ENCODE measurements at regions not wholly inside any gene's neighbourhood (a gene's known extent, or its start where the extent isn't known, plus 50 kb on each side); places are given as distances from the start of the nearest gene placed in this dataset.
A peak's percentile ranks its signal among the peaks of the same experiment; 100 is the strongest.
"Not testable (repeated sequence)": the region's sequence is repeated elsewhere in the genome, so short reads cannot be mapped to it uniquely, and the experiment has no call there.

DNA sequence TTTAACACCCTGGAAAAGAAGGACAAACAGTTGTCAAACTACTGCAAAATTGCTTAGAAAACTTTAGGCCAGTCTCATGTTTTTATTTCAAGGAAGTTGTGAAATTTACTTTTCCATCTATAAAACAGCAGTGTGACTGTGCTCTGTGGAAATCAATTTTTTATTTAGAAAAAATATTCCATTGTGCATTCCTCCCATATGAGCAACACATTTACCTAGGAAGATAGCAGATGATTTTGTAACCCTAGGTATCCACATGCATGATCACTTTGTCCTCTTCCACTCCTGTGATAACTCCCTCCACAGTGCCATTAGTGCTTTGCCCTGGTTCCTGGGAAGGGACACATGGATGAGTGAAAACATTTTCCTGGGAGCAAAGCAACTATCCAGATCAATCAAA, 69.4 kb upstream of the GPCPD1 start:
- H3K36me3 ChIP-seq (ENCODE audit: control insufficient read depth, insufficient read depth, low read length): no peaks in the 10 kb centered on the region
- DNase-seq (no peak), ATAC-seq (ENCODE audit: low read depth in 2 of 2) (no peak)
- no peaks in the 10 kb centered on the region for H3K36me3 Mint-ChIP-seq
- H3K27ac Mint-ChIP-seq: no peak overlapping the region
- H3K4me1 ChIP-seq (ENCODE audit: control insufficient read depth, insufficient read depth, low read length, poor library complexity, severe bottlenecking): no peaks in the 10 kb centered on the region
- H3K9me3 ChIP-seq (ENCODE audit: control insufficient read depth in 2 of 2, low read length in 2 of 2): no peaks in the 10 kb centered on the region
- no peak overlapping the region for H3K4me3 Mint-ChIP-seq
- peaks cover 0 to 2% (median 0%) of the 10 kb centered on the region in 7 donors for H3K9me3 Mint-ChIP-seq
- no peak overlapping the region for H3K27ac ChIP-seq (ENCODE audit: insufficient read depth, low read length, poor library complexity, severe bottlenecking)
- no peaks in the 10 kb centered on the region for H3K27me3 Mint-ChIP-seq
- no peaks in the 10 kb centered on the region for H3K27me3 ChIP-seq (ENCODE audit: control insufficient read depth, insufficient read depth, low read length)
- peaks cover 0 to under 1% (median 0%) of the 10 kb centered on the region in 4 donors for H3K4me1 Mint-ChIP-seq
- no peak overlapping the region for H3K4me3 ChIP-seq (ENCODE audit: low read depth, low read length)

DNA sequence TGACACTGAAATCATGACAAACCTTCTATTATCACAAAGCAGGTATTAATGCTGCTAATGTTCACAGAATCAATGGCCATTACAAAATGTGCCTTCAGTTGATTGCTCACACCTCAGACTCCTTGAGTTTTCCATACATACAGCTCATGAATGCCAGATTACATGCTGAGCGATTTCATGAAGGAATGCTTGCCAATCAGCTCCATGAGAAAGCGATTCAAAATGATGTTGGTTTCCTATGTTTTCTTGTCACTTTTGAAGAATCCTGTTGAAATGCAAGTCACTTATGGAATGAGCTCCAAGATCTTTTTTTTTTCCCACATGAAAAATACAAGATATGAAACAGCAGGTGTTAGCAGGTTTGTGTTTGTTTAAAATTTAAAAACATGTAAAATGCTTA, 68.0 kb upstream of the GPCPD1 start:
- Mint-ChIP-seq H3K4me3 (no peak overlapping the region), H3K4me1 (peaks cover 0 to 6% (median 6%) of the 10 kb centered on the region in 4 donors), H3K36me3 (no peaks in the 10 kb centered on the region), H3K27ac (peak overlapping the region in 1 of 3 donors; percentile 11), H3K27me3 (no peaks in the 10 kb centered on the region), H3K9me3 (peaks cover 0 to 2% (median 0%) of the 10 kb centered on the region in 7 donors)
- Histone ChIP-seq H3K4me3 (ENCODE audit: low read depth, low read length) (no peak overlapping the region), H3K9me3 (ENCODE audit: control insufficient read depth in 2 of 2, low read length in 2 of 2) (no peaks in the 10 kb centered on the region), H3K27me3 (ENCODE audit: control insufficient read depth, insufficient read depth, low read length) (no peaks in the 10 kb centered on the region), H3K36me3 (ENCODE audit: control insufficient read depth, insufficient read depth, low read length) (no peaks in the 10 kb centered on the region), H3K27ac (ENCODE audit: insufficient read depth, low read length, poor library complexity, severe bottlenecking) (no peak overlapping the region), H3K4me1 (ENCODE audit: control insufficient read depth, insufficient read depth, low read length, poor library complexity, severe bottlenecking) (no peaks in the 10 kb centered on the region)
- ATAC-seq (ENCODE audit: low read depth in 2 of 2) (no peak), DNase-seq (no peak)

DNA sequence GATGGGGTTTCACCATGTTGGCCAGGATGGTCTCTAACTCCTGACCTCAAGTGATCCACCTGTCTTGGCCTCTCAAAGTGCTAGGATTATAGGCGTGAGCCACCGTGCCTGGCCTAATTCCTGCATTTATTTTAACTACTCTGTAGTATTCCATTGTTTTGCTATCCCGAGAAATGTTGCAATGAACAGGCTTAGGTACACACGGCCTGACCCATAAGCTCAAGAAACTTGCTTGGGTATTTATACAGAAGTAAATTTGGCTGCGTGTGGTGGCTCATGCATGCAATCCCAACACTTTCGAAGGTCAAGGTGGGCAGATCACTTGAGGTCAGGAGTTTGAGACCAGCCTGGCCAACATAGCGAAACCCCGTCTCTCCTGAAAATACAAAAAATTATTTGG, 67.1 kb upstream of the GPCPD1 start:
- H3K27me3 Mint-ChIP-seq; H3K4me3 ChIP-seq (ENCODE audit: low read depth, low read length); H3K9me3 Mint-ChIP-seq; H3K4me1 ChIP-seq (ENCODE audit: control insufficient read depth, insufficient read depth, low read length, poor library complexity, severe bottlenecking); H3K36me3 Mint-ChIP-seq; DNase-seq; H3K9me3 ChIP-seq (ENCODE audit: control insufficient read depth in 2 of 2, low read length in 2 of 2); H3K27me3 ChIP-seq (ENCODE audit: control insufficient read depth, insufficient read depth, low read length); H3K27ac ChIP-seq (ENCODE audit: insufficient read depth, low read length, poor library complexity, severe bottlenecking); ATAC-seq (ENCODE audit: low read depth in 2 of 2); H3K36me3 ChIP-seq (ENCODE audit: control insufficient read depth, insufficient read depth, low read length); H3K4me1 Mint-ChIP-seq; H3K4me3 Mint-ChIP-seq: not testable (repeated sequence)
- H3K27ac Mint-ChIP-seq: peak overlapping the region in 1 of 3 donors; percentile 11

DNA sequence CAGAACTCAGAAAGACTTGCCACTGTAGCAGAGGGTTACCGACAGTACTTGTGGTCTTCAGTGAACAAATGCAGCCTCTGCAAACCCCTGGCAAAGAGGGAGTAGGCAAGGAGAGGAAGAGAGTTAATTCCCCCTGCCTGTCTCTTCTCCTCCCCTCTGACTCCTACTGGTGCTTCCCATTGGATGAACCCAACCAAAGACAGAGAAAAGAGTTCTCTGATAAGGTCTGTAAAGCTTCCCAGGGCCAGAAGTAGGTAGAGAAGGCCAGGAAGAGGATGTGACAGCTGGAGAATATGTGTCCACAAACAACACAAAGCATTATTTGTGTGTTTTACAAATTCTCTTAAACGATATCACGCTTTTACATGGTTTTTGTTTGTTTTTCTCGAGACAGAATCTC, 66.6 kb upstream of the GPCPD1 start:
- ATAC-seq (ENCODE audit: low read depth in 2 of 2): no peak
- Mint-ChIP-seq H3K27ac (no peak overlapping the region), H3K4me1 (peaks cover 0 to 6% (median 6%) of the 10 kb centered on the region in 4 donors), H3K9me3 (peaks cover 0 to 2% (median 0%) of the 10 kb centered on the region in 7 donors), H3K36me3 (no peaks in the 10 kb centered on the region), H3K4me3 (no peak overlapping the region), H3K27me3 (no peaks in the 10 kb centered on the region)
- Histone ChIP-seq H3K27me3 (ENCODE audit: control insufficient read depth, insufficient read depth, low read length) (no peaks in the 10 kb centered on the region), H3K9me3 (ENCODE audit: control insufficient read depth in 2 of 2, low read length in 2 of 2) (no peaks in the 10 kb centered on the region), H3K4me3 (ENCODE audit: low read depth, low read length) (no peak overlapping the region), H3K36me3 (ENCODE audit: control insufficient read depth, insufficient read depth, low read length) (no peaks in the 10 kb centered on the region), H3K27ac (ENCODE audit: insufficient read depth, low read length, poor library complexity, severe bottlenecking) (no peak overlapping the region), H3K4me1 (ENCODE audit: control insufficient read depth, insufficient read depth, low read length, poor library complexity, severe bottlenecking) (no peaks in the 10 kb centered on the region)
- no peak for DNase-seq

DNA sequence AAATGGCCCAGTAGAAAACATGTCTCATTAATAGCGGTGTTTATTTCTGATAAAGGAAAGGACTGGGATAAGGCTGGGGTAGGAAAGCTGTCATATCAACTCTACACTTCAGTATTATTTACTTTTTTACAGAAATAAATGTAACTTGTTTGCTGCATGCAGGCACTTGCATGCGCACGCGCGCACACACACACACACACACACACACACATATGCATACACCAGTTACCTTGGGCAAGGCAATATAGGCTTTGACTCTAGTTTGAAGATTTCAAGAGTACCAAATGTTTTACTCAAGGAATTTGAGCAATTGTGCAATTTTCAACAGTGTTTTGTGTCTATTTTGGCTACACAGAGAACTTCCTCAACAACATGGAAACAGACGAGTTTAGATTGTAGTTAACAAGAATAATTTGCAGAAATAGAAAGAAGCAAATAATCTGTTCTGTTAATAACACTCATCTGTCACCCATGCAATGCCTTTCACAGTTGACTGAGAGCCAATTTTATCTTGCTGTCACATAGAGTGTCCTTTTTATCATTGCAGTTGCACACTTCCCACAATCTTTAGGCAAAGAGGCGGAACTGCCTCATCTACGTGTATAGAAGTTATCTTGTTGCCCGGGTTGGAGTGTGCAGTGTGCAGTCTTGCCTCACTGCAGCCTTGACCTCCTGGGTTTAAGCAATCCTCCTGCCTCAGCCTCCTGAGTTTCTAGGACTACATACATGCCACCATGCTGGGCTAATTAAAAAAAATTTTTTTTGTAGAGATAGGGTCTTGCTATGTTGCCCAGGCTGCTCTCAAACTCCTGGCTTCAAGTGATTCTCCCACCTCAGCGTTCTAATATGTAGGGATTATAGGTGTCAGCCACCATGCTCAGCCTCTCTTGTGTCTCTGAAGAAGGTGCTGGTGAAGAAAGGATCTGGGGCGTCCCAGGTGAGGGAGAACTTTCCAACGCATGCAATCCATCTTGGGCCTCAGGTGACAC, 64.6 kb upstream of the GPCPD1 start:
- DNase-seq (no peak), ATAC-seq (ENCODE audit: low read depth in 2 of 2) (no peak)
- no peak overlapping the region for H3K27ac ChIP-seq (ENCODE audit: insufficient read depth, low read length, poor library complexity, severe bottlenecking)
- Mint-ChIP-seq H3K4me3 (no peak overlapping the region), H3K4me1 (peaks cover 0 to 6% (median 6%) of the 10 kb centered on the region in 4 donors), H3K27me3 (no peaks in the 10 kb centered on the region), H3K36me3 (no peaks in the 10 kb centered on the region), H3K9me3 (peaks cover 0 to 2% (median 0%) of the 10 kb centered on the region in 7 donors), H3K27ac (no peak overlapping the region)
- H3K4me1 ChIP-seq (ENCODE audit: control insufficient read depth, insufficient read depth, low read length, poor library complexity, severe bottlenecking): no peaks in the 10 kb centered on the region
- no peaks in the 10 kb centered on the region for H3K27me3 ChIP-seq (ENCODE audit: control insufficient read depth, insufficient read depth, low read length)
- H3K9me3 ChIP-seq (ENCODE audit: control insufficient read depth in 2 of 2, low read length in 2 of 2): no peaks in the 10 kb centered on the region
- H3K36me3 ChIP-seq (ENCODE audit: control insufficient read depth, insufficient read depth, low read length): no peaks in the 10 kb centered on the region
- H3K4me3 ChIP-seq (ENCODE audit: low read depth, low read length): no peak overlapping the region

DNA sequence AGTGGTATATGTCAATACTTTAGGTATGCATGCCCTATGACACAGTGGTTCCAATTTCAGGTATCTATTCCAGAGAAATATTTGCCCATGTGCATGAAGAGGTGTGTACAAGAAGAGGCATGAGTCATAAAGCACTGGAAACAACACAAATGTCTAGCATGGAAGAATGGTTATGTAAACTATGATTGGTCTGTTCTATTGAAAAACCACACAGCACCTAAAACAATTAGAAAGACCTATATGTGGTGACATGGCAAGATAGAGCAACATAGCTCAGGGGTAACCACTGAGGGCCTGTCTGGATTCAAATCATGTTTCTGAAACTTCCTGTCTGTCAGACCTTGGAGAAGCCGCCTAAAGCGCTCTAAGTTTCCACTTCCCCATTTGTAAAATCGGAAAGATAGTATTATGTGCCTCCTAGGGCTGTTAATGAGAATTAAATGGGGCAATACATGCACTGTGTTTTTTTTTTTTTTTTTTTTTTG, 63.4 kb upstream of the GPCPD1 start:
- ATAC-seq (ENCODE audit: low read depth in 2 of 2): peak; percentile 58 to 67
- no peaks in the 10 kb centered on the region for H3K27me3 ChIP-seq (ENCODE audit: control insufficient read depth, insufficient read depth, low read length)
- no peaks in the 10 kb centered on the region for H3K9me3 ChIP-seq (ENCODE audit: control insufficient read depth in 2 of 2, low read length in 2 of 2)
- no peaks in the 10 kb centered on the region for H3K4me1 ChIP-seq (ENCODE audit: control insufficient read depth, insufficient read depth, low read length, poor library complexity, severe bottlenecking)
- no peak overlapping the region for H3K27ac ChIP-seq (ENCODE audit: insufficient read depth, low read length, poor library complexity, severe bottlenecking)
- H3K9me3 Mint-ChIP-seq: peaks cover 0 to 2% (median 0%) of the 10 kb centered on the region in 7 donors
- H3K27ac Mint-ChIP-seq: peak overlapping the region in 1 of 3 donors; percentile 48
- H3K27me3 Mint-ChIP-seq: no peaks in the 10 kb centered on the region
- H3K4me3 Mint-ChIP-seq: no peak overlapping the region
- H3K36me3 ChIP-seq (ENCODE audit: control insufficient read depth, insufficient read depth, low read length): no peaks in the 10 kb centered on the region
- H3K36me3 Mint-ChIP-seq: no peaks in the 10 kb centered on the region
- peaks cover 0 to 6% (median 6%) of the 10 kb centered on the region in 4 donors for H3K4me1 Mint-ChIP-seq
- DNase-seq: peak in 1 of 3 donors; percentile 33
- no peak overlapping the region for H3K4me3 ChIP-seq (ENCODE audit: low read depth, low read length)

DNA sequence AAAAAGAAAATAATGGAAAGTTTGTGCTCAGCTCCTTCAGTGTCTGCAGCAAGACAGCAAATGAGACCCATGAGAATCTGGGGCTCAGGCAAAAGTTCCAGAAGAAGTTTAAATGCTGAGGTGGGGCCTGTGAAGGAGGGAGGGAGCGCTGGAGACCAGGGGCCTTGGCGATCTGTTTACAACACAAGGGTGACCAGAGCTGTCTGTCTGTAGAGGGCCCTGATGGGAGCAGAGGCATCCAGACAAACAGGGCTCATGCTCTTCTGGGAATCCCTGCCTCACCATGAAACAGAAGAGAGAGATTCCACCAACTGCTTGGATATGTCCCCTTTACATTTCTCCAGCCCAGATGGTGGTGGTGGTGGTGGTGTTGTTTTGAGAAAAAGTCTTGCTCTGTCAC, 60.1 kb upstream of the GPCPD1 start:
- Histone ChIP-seq H3K9me3 (ENCODE audit: control insufficient read depth in 2 of 2, low read length in 2 of 2) (no peaks in the 10 kb centered on the region), H3K4me1 (ENCODE audit: control insufficient read depth, insufficient read depth, low read length, poor library complexity, severe bottlenecking) (no peaks in the 10 kb centered on the region), H3K27ac (ENCODE audit: insufficient read depth, low read length, poor library complexity, severe bottlenecking) (no peak overlapping the region), H3K36me3 (ENCODE audit: control insufficient read depth, insufficient read depth, low read length) (no peaks in the 10 kb centered on the region), H3K4me3 (ENCODE audit: low read depth, low read length) (no peak overlapping the region), H3K27me3 (ENCODE audit: control insufficient read depth, insufficient read depth, low read length) (no peaks in the 10 kb centered on the region)
- DNase-seq: no peak
- Mint-ChIP-seq H3K4me1 (peaks cover 0 to 6% (median 6%) of the 10 kb centered on the region in 4 donors), H3K9me3 (no peaks in the 10 kb centered on the region), H3K27ac (no peak overlapping the region), H3K27me3 (peaks cover 6% of the 10 kb centered on the region), H3K36me3 (no peaks in the 10 kb centered on the region), H3K4me3 (no peak overlapping the region)
- ATAC-seq (ENCODE audit: low read depth in 2 of 2): no peak

Measured in CD4-positive, CD25-positive, alpha-beta regulatory T cell (primary cell).